Spleen (tissue), 11 donors: ENCODE measurements at regions not wholly inside any gene's neighbourhood (a gene's known extent, or its start where the extent isn't known, plus 50 kb on each side); places are given as distances from the start of the nearest gene placed in this dataset.

ENCODE experiments used
- DNase-seq: peaks from one replicate; pipeline ENCODE4 v3.0.0-alpha.2; 2020
- H3K27ac ChIP-seq, 8 donors: fragments of 200-600 bp; sonication (generic) in 7 of 8; 1 replicate in 4 of 8; 2 replicates in 4 of 8; pipeline versions ENCODE4 v1.5.0 to v1.8.0; 2016 to 2021; ENCODE audit warnings: inconsistent platforms in 4 of 8, mild to moderate bottlenecking in 4 of 8, moderate library complexity in 1 of 8
- H3K27me3 ChIP-seq, 7 donors: fragments of 200-600 bp; sonication (generic) in 6 of 7; replicated peaks in 1 of 7; 1 replicate in 4 of 7; 2 replicates in 3 of 7; pipeline versions ENCODE4 v1.5.0 to v1.8.0; 2016 to 2021; ENCODE audit warnings: inconsistent platforms in 3 of 7, mild to moderate bottlenecking in 1 of 7
- H3K36me3 ChIP-seq, 6 donors: fragments of 200-600 bp; sonication (generic) in 5 of 6; 1 replicate in 4 of 6; 2 replicates in 2 of 6; pipeline versions ENCODE4 v1.5.0 to v1.8.0; 2016 to 2021; ENCODE audit warnings: inconsistent platforms in 2 of 6
- H3K4me1 ChIP-seq, 6 donors: fragments of 200-600 bp; sonication (generic) in 5 of 6; 1 replicate in 3 of 6; 2 replicates in 3 of 6; pipeline versions ENCODE4 v1.5.0 to v1.8.0; 2016 to 2021; ENCODE audit warnings: inconsistent platforms in 3 of 6
- H3K4me3 ChIP-seq, 8 donors: fragments of 200-600 bp; sonication (generic) in 7 of 8; 1 replicate in 4 of 8; 2 replicates in 4 of 8; pipeline versions ENCODE4 v1.5.0 to v1.8.0; 2016 to 2021; ENCODE audit warnings: inconsistent platforms in 4 of 8, mild to moderate bottlenecking in 4 of 8, moderate library complexity in 2 of 8
- H3K9me3 ChIP-seq, 8 donors: fragments of 200-600 bp; sonication (generic) in 7 of 8; 1 replicate in 4 of 8; 2 replicates in 4 of 8; pipeline versions ENCODE4 v1.5.0 to v1.8.0; 2016 to 2021; ENCODE audit warnings: inconsistent platforms in 4 of 8
- CTCF ChIP-seq, 11 experiments: fragments of 200-600 bp in 7 of 11; fragments of 450-650 bp in 4 of 11; sonication (generic) in 4 of 11; IDR thresholded peaks in 8 of 11; conservative IDR thresholded peaks in 3 of 11; 1 replicate in 7 of 11; 2 replicates in 4 of 11; pipeline versions ENCODE4 v1.4.0 to v1.8.0; 2016 to 2021; ENCODE audit warnings: antibody characterized with exemption in 11 of 11, inconsistent platforms in 4 of 11, mild to moderate bottlenecking in 1 of 11
- POLR2A ChIP-seq, 3 donors: fragments of 450-650 bp; IDR thresholded peaks; one replicate each; pipeline ENCODE4 v1.5.1; 2017; ENCODE audit warnings: antibody characterized with exemption in 3 of 3, mild to moderate bottlenecking in 1 of 3
- POLR2AphosphoS5 ChIP-seq, 3 donors: sonication (generic); formaldehyde crosslinking; IDR thresholded peaks; one replicate each; pipeline ENCODE4 v1.5.1; 2017; ENCODE audit warnings: antibody characterized with exemption in 3 of 3
- WGBS, 5 donors: extraction: QIAGEN DNeasy Blood & Tissue Kit in 3 of 5; methylation state at CpG; one replicate each; pipeline versions ENCODE4 v1.1.5 to v1.1.7; 2013 to 2018; 5-methylcytosine and 5-hydroxymethylcytosine counted together
- intact Hi-C: fragments of 100-400 bp; cut with DNase I; formaldehyde crosslinking; loops from one replicate; pipeline ENCODE4 v1.15.0; 2023; ENCODE audit warnings: low total_unique reads
- donor health status: healthy with polysubstance abuse.
- donor health status: DM: no; HTN: no; CAD: no; lungs with moderate emphysema.
- donor health status: DM: no; HTN: no; CAD: no.
- donor health status: Bipolar disorder and iron deficiency.
- donor health status: healthy.
- donor health status: DM: no; HTN: no; CAD: no.
- donor health status: DM: yes; HTN: yes; CAD: no.

DNA sequence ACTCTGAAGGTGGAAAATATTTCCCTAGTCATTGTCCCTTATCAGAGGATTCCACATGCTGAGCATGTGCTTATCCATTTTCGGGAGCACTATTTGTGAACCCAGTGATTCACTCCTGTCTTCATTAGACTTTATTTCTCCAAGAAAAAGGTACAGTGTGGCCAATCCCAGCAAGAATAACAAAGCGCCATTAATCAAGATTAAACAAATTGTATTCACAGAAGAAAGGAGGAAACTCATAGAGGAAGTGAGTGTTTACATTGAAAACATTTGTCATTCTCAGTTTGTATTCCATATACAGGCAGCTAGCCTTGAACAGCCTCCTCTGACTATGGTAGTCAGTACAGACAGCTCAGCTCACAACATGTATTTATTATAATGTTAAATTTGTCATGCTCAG lies 1669.9 kb upstream of the SPRY2 start:
- WGBS, 5 donors = 58 to 74% (median 67%) methylated on average over 2 of the region's 2 CpGs
- H3K36me3 ChIP-seq = no peaks in the 10 kb centered on the region
- no peak overlapping the region for H3K4me3 ChIP-seq
- intact Hi-C loops = no loop called here
- DNase-seq = no peak
- H3K4me1 ChIP-seq = no peaks in the 10 kb centered on the region
- H3K27me3 ChIP-seq = no peaks in the 10 kb centered on the region
- TF ChIP-seq POLR2A (IDR thresholded peaks at IDR 0.05) (no peak), POLR2AphosphoS5 (IDR thresholded peaks at IDR 0.05) (no peak)
- H3K27ac ChIP-seq = no peak overlapping the region
- peaks cover 0 to 6% (median 0%) of the 10 kb centered on the region in 8 donors for H3K9me3 ChIP-seq

DNA sequence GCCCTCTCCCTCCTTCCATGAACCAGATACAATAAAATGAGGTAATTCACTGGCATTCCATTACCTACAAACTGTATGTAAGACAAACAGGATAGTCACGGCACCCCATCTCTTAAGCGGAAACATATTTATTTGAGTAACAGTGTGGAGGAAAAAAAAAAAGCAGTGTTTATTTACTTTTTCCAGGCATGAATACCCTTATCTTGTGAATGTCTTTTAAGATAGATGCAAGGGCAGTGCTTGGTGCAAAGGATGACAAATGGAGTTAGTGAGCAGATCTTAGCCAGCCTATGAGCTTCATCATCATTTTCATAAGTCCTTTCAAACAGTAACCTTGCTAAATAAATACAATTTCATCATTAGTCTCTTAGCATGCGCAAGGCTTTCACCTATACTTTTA lies 1661.8 kb upstream of the SPRY2 start:
- H3K27ac ChIP-seq = no peak overlapping the region
- no peaks in the 10 kb centered on the region for H3K4me1 ChIP-seq
- TF ChIP-seq POLR2A (IDR thresholded peaks at IDR 0.05) (no peak), CTCF (IDR thresholded peaks at IDR 0.05 in 8 of 11, conservative IDR thresholded peaks at IDR 0.05 in 3 of 11) (no peak), POLR2AphosphoS5 (IDR thresholded peaks at IDR 0.05) (no peak)
- 79 to 92% (median 90%) methylated on average over 3 of the region's 3 CpGs for WGBS, 5 donors
- no peaks in the 10 kb centered on the region for H3K36me3 ChIP-seq
- no peak overlapping the region for H3K4me3 ChIP-seq
- intact Hi-C loops = no loop called here
- H3K9me3 ChIP-seq = peaks cover 0 to 7% (median 0%) of the 10 kb centered on the region in 8 donors
- no peak for DNase-seq
- H3K27me3 ChIP-seq = no peaks in the 10 kb centered on the region

DNA sequence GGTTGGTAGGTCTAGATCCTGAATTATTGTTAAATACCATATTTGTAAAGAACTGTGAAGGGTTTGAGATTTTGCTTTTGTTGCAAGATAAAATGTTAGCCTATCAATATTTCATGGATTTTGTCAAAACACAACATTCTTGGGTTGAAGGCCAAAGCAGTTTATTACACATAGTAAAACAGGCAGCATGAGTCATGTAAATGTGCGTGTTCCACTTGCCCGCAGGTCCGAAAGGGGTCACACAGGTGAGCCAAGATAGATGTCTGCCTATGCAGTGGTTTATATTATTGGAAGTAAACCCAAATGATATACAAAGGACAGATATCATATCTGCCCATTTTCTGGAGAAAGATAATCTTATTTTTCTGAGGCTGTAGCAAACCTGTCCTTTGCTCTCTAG lies 1654.4 kb upstream of the SPRY2 start:
- Histone ChIP-seq H3K27ac (no peak overlapping the region), H3K4me1 (no peaks in the 10 kb centered on the region), H3K36me3 (no peaks in the 10 kb centered on the region), H3K9me3 (no peaks in the 10 kb centered on the region), H3K4me3 (no peak overlapping the region), H3K27me3 (no peaks in the 10 kb centered on the region)
- no peak for DNase-seq
- intact Hi-C loops = no loop called here
- TF ChIP-seq POLR2AphosphoS5 (IDR thresholded peaks at IDR 0.05) (no peak), POLR2A (IDR thresholded peaks at IDR 0.05) (no peak), CTCF (IDR thresholded peaks at IDR 0.05 in 8 of 11, conservative IDR thresholded peaks at IDR 0.05 in 3 of 11) (no peak)
- WGBS, 5 donors = 81 to 92% (median 88%) methylated on average over 3 of the region's 3 CpGs

DNA sequence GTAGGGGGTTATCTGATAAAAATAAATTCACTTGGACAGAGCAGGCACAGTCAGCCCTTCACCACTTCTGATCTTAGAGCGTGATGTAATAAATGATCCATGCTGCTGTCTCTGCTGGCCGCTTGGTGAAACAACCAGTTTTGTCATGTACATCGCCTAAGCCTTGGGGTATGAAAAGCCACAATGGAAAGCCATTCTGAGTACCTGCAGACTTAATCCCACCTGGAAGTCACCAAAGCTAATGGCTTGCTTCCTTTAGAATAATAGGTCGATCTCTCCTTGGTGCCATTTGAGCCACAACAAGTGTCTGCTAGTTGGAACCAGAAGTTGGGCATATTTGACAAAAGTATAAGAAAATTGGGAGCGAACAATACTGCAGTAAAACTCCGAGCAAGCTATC lies 1649.7 kb upstream of the SPRY2 start:
- DNase-seq = no peak
- Histone ChIP-seq H3K27ac (no peak overlapping the region), H3K9me3 (peaks cover 0 to 4% (median 0%) of the 10 kb centered on the region in 8 donors), H3K36me3 (no peaks in the 10 kb centered on the region), H3K27me3 (no peaks in the 10 kb centered on the region), H3K4me3 (no peak overlapping the region), H3K4me1 (no peaks in the 10 kb centered on the region)
- no peak for TF ChIP-seq POLR2AphosphoS5 (IDR thresholded peaks at IDR 0.05)
- no peak for TF ChIP-seq POLR2A (IDR thresholded peaks at IDR 0.05)
- TF ChIP-seq CTCF (IDR thresholded peaks at IDR 0.05 in 8 of 11, conservative IDR thresholded peaks at IDR 0.05 in 3 of 11) = no peak
- intact Hi-C loops = no loop called here
- WGBS, 5 donors = 80 to 94% (median 85%) methylated on average over 6 of the region's 6 CpGs

DNA sequence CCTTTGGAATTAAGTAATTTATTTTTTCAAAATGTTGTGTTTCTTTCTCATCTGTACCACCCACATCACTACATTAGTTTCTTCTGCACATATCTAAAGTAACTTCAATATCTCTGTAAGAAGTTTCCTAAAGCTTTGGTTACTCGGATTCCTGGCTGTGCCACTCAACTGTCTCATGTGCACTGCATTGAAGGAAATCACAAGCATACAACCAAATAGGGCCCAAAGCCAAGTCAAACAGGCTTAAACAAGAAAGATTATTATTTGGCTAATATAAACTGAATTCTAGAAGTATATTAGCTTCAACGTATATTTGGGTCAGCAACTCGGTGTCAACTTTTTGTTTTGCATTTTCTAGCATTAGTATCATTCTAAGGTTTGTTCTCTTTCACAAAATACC lies 1647.6 kb upstream of the SPRY2 start:
- TF ChIP-seq CTCF (IDR thresholded peaks at IDR 0.05 in 8 of 11, conservative IDR thresholded peaks at IDR 0.05 in 3 of 11) = no peak
- TF ChIP-seq POLR2A (IDR thresholded peaks at IDR 0.05) = no peak
- no peak for TF ChIP-seq POLR2AphosphoS5 (IDR thresholded peaks at IDR 0.05)
- Histone ChIP-seq H3K36me3 (no peaks in the 10 kb centered on the region), H3K4me3 (no peak overlapping the region), H3K27me3 (no peaks in the 10 kb centered on the region), H3K4me1 (no peaks in the 10 kb centered on the region), H3K27ac (no peak overlapping the region), H3K9me3 (peaks cover 0 to 15% (median 4%) of the 10 kb centered on the region in 8 donors)
- no peak for DNase-seq
- WGBS, 5 donors = 64 to 83% (median 73%) methylated on average over 3 of the region's 3 CpGs
- intact Hi-C loops = no loop called here
